Embryonic facial prominence (tissue), 1 donor: ENCODE measurements at regions not wholly inside any gene's neighbourhood (a gene's known extent, or its start where the extent isn't known, plus 50 kb on each side); places are given as distances from the start of the nearest gene placed in this dataset.

Source experiments
- DNase-seq: peaks from one replicate; pipeline ENCODE4 v3.0.0-alpha.2; 2016; ENCODE audit errors: extremely low spot score

DNA sequence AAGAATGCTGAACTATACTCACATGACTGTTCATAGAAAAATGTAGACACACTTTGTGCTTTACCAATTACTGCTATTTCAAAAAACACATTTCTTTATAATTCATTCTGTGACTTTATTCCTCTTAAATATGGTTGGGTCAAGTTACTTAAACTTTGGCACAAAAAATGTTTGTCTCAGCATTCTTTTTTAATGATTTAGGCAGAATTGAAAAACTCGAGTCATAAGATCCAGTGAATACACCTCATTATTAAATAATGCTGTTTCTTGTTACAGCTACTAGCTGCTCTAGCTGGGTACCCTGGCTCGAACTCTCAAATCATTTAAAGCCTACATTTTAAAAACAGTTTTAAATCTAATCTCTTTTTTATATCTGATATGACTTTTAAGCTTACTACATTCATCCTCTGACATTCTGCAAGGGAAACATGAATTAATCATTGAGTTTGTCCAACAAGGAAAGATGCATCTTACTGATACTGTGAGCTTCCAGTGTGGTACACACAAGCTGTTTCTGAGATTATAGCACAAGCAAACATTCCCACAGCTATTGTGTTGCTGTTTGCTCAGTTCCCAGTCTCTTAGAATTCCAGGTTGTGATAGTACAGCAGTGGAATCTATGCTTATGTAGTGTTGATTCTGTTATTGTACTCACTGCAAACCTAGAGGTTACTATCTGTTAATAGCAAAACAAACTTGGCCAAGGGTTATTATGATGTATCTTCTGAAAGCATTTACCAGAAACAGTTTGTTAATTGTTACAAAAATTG is 746.5 kb downstream of the USP25 start:
- DNase-seq: no peak

GRCh38 chr21:16488042-16488441 is 758.3 kb downstream of the USP25 start:
- no peak for DNase-seq

DNA sequence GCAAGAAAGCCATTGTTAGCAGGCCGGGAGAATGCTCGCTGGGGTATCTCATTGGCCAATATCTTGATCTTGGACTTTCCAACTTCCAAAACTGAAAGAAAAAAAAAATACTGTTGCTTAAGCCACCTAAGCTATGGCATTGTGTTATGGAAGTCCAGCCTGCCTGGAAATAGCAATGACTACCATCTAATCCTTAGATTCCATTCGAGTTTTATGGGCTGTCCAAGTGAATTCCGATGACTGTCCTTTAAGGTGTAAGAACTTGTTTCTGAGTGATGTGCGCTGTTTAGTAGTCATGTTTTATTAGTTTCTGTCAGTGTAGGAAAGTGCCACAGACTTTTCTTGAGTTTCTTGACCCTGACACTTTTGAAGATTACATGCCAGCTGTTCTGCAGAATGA is 762.6 kb downstream of the USP25 start:
- DNase-seq: no peak

GRCh38 chr21:16492892-16493291 is 763.1 kb downstream of the USP25 start:
- DNase-seq: no peak

GRCh38 chr21:16496609-16497008 is 766.8 kb downstream of the USP25 start:
- no peak for DNase-seq

DNA sequence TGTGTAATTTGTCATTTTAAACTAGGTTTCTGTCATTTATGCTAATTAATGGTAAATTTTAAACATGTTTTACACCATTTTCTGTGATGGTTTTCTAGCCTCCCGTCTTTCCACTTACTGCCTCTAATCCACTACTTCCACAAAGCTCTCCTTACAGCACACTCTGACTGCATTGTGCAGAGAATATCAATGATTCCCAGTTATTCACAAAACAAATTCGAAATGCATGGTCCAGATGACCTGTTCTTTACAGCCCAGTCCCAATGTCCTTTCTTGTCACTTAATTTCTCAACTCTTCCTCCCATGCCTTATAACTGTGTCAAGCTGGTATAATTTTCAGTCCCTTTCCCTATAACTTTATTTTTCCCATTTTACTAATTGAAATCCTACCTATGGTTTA is 770.5 kb downstream of the USP25 start:
- no peak for DNase-seq

DNA sequence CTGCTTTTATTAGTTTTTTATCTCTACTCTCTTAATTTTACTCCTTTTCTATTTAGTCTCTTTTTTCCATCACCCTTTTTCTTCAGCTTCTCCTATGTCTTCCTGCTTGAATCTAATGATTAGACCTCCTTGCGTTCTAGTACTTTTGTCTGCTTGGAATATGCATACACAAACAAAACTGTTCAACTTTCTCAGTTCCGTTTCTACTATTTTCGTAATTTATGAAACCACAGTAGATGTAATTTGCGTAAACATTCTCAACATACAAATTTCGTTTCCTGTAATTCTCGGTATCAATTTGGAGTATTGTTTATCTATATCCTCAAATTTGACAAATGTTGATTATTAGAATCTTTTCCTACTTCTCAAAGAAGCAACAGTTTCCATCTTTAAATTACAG is 772.5 kb downstream of the USP25 start:
- DNase-seq: no peak

GRCh38 chr21:16502897-16503296 is 773.1 kb downstream of the USP25 start:
- no peak for DNase-seq

DNA sequence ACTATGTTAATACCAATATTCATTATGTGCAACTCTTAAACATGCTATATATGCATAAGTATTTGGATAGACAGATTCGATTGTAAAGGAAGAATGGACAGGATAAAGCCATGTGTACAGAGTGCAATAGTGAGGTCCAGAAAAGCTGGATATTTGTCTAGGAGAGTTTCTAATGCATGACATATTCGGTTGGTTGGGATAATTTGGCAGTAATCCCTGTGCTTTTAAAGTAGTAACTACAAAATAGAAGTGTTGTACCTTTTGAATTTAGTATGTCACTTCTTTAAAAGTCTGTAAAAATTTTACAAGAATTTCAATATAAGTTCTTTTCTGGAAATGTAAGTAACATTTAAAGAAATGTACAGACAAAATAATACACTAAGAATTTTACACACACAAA is 774.5 kb downstream of the USP25 start:
- DNase-seq: no peak

- no peak for DNase-seq
Measured at GRCh38 chr21:16504766-16505165, 775.0 kb downstream of the USP25 start.

- no peak for DNase-seq
Measured at GRCh38 chr21:16509476-16509875, 779.7 kb downstream of the USP25 start.

DNA sequence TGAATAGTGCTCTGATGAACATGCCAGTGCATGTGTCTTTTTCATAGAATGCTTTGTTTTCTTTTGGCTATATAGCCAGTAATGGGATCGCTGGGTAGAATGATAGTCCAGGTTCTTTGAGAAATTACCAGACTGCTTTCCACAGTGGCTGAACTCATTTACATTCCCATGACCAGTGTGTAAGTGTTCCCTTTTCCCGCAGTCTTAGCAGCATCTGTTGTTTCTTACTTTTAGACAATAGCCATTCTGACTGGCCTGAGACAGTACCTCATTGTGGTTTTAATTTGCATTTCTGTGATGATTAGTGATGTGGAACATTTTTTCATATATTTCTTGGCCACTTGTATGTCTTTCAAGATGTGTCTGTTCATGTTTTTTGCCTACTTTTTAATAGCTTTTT is 784.5 kb downstream of the USP25 start:
- no peak for DNase-seq

DNA sequence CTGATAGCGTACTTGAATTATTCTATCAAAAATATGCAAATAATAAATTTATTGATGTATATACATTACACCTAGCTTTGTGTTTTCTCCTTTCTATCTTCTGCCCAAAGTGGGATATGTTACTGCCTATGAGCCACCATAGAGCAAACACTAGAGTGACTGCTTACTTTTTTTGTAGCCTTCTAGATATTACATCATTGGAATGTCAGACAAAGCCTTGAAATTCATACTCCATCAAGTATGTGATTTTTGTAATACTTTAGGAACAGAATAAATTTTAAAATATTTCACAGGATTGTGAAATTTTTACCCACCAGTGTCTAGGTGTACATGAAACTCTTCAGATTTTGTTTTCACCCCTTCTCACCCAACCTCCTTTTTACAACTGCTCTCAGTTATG is 787.6 kb downstream of the USP25 start:
- DNase-seq: no peak

DNA sequence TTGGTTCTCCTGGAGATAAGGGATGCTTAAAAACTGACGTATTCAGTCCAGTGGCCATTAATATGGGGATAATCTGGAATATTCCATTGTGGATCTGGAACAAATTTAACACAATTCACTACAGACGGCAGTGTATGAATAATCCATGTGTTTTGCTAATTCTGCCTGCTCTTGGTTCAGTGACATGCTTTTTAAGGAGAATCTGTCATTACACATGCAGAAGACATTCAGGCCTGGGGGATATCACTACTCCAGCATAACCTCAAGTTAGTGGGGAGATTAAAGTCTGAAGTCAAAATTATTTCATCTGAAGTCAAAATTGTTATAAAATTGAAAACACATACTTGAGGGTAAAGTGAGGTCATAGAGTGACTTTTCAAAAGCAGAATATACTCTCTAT is 789.3 kb downstream of the USP25 start:
- no peak for DNase-seq

DNA sequence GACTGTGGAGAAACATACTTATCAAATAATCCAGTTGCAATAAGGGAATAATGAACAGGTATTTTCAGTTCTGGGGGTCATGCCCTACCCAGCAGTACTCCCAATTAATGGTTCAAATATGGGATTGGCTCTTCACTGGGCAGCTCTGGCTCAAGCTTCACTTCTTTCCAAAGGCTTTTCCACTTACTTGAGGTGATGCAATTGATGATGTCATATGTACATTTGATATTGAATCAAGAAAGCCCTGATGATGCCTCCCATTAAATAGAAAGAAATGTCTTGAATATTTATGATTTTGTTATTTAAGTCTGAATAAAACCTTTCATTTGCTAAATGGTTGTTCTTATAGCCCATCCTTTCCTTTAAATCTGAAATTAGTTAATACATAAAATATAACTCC is 789.9 kb downstream of the USP25 start:
- no peak for DNase-seq

GRCh38 chr21:16522548-16522947 is 792.8 kb downstream of the USP25 start:
- DNase-seq: no peak

GRCh38 chr21:16530656-16531055 is 800.9 kb downstream of the USP25 start:
- DNase-seq: no peak

GRCh38 chr21:16532840-16533239 is 803.1 kb downstream of the USP25 start:
- no peak for DNase-seq

- DNase-seq: no peak
Measured at GRCh38 chr21:16533692-16534407, 804.1 kb downstream of the USP25 start.

DNA sequence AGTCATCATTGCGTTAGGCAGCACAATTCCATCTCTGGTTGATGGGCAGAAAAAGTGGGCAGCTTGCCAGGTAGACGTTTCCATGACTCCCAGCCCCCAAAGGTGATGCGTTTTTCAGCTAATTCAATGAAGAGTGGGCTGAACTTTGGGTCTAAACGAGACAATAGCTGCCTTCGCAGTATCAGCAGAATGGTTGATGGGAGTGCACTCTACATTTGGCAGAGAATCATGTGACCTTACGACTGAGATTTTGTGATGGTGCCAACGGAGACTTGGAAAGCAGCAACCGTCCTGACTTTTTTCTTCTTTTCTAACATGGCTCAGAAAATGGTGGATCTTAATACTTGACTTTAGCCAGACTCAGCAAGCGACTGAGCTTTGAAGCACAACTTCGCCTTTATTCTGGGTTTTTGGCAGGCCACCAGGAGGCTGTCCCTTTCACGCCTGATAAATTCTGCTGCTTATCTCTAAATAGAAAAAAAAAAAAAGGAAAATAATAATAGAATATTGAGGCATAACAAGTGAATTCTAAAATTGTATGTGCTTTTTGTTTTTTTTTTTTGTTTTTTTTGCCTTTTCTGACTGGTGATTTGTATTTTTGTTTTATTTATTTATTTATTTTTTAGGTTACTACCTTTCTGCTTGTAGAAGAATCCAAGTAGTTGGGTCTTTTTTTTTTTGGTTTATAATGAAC is 804.8 kb downstream of the USP25 start:
- peak; percentile 64 for DNase-seq

DNA sequence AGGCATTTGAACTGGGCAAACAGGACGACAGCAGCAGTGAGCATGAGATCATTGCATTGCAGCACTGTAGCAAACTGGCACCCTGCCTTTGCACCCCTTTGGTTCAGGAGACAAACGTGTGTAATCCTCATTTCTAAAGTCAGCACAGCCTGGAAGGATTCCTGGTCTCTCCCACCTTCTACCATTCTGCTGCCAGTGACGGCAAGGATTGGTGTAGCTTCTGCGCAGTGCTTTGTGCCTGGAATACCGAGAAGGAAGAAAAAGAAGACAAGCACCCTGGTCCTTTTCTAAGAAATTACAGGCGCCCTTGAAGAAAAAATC is 805.3 kb downstream of the USP25 start:
- DNase-seq: peak; percentile 42

GRCh38 chr21:16535626-16536025 is 805.8 kb downstream of the USP25 start:
- no peak for DNase-seq

DNA sequence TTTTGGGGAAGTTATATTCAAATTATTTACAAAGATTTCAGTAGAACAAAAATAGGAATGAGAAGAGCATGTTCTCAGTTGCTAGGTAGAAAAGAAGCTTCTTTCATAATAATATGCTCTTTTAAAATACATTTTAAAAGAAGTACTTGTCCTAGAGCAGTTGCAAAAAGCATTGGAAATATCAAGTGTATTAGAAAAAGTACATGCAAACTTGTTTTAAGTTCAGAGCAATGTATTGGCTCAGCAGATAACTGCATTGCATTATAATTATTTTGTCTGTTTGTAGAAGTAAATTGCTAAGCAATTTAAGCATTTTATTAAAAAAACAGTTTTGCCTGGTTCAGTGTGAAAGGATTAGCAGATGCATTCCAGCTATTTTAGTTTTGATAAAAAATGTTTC is 806.4 kb downstream of the USP25 start:
- DNase-seq: no peak
